B cell (primary cell): ENCODE measurements at regions not wholly inside any gene's neighbourhood (a gene's known extent, or its start where the extent isn't known, plus 50 kb on each side); places are given as distances from the start of the nearest gene placed in this dataset.

ENCODE experiments used
- ATAC-seq: fragments of 200-7000 bp; cut with Tn5 transposase; one replicate; pipeline ENCODE4 v1.10.0; 2021; ENCODE audit warnings: low read depth, mild to moderate bottlenecking, moderate number of reproducible peaks, moderate library complexity
- CTCF ChIA-PET: fragments of 350-600 bp; sonication (Branson Sonifier 250); formaldehyde crosslinking; loops from one replicate; lab custom pipeline; 2021; ENCODE audit warnings: antibody characterized with exemption, inconsistent platforms; lab: Charles Lee
- POLR2A ChIA-PET: fragments of 350-600 bp; sonication (Branson Sonifier 250); formaldehyde crosslinking; loops from one replicate; lab custom pipeline; 2021; ENCODE audit warnings: antibody characterized with exemption; lab: Charles Lee
- DNase-seq: peaks from one replicate; pipeline ENCODE4 v3.0.0; 2013
- H2AFZ ChIP-seq: 2 replicates; pipeline ENCODE4 v1.6.1; 2012; ENCODE audit warnings: mild to moderate bottlenecking, low read depth, low read length; ENCODE audit not compliant: insufficient read depth, poor library complexity, severe bottlenecking
- H3K27ac ChIP-seq, 2 donors: 1 replicate in 1 of 2; 2 replicates in 1 of 2; pipeline ENCODE4 v1.5.1; 2012 to 2013; ENCODE audit warnings: low read length in 2 of 2, mild to moderate bottlenecking in 2 of 2, moderate library complexity in 1 of 2
- H3K27me3 ChIP-seq, 4 experiments: fragments of 200-600 bp in 1 of 4; sonication (generic) in 1 of 4; replicated peaks in 1 of 4; 1 replicate in 2 of 4; 2 replicates in 2 of 4; pipeline versions ENCODE4 v1.6.1 to v1.7.0; 2013 to 2016; ENCODE audit warnings: low read length in 3 of 4, mild to moderate bottlenecking in 2 of 4, mixed read lengths in 1 of 4, moderate library complexity in 1 of 4; ENCODE audit not compliant: insufficient read depth in 4 of 4, control insufficient read depth in 3 of 4; ENCODE audit errors: control extremely low read depth in 1 of 4
- H3K36me3 ChIP-seq, 2 experiments: replicated peaks in 1 of 2; 1 replicate in 1 of 2; 2 replicates in 1 of 2; pipeline versions ENCODE4 v1.6.1 to v1.7.1; 2013; ENCODE audit warnings: low read length in 1 of 2; ENCODE audit not compliant: insufficient read depth in 2 of 2, control insufficient read depth in 1 of 2; ENCODE audit errors: control extremely low read depth in 1 of 2, extremely low read depth in 1 of 2
- H3K4me1 ChIP-seq, 2 donors: fragments of 200-600 bp in 1 of 2; sonication (generic) in 1 of 2; 1 replicate in 1 of 2; 2 replicates in 1 of 2; pipeline versions ENCODE4 v1.5.1 to v1.6.1; 2013 to 2017; ENCODE audit warnings: low read length in 2 of 2; ENCODE audit not compliant: control insufficient read depth in 2 of 2, insufficient read depth in 2 of 2
- H3K4me2 ChIP-seq: replicated peaks from 2 replicates; pipeline ENCODE3; 2012; ENCODE audit warnings: mild to moderate bottlenecking, low read depth, low read length; ENCODE audit not compliant: poor library complexity, severe bottlenecking
- H3K4me3 ChIP-seq, 5 experiments: fragments of 200-600 bp in 1 of 5; sonication (generic) in 1 of 5; 1 replicate in 3 of 5; 2 replicates in 2 of 5; pipeline versions ENCODE4 v1.5.1 to v1.7.0; 2011 to 2016; ENCODE audit warnings: low read length in 4 of 5, mild to moderate bottlenecking in 4 of 5, low read depth in 2 of 5, control low read depth in 1 of 5, moderate library complexity in 1 of 5; ENCODE audit not compliant: insufficient read depth in 1 of 5; ENCODE audit errors: control extremely low read depth in 1 of 5, extremely low read depth in 1 of 5
- H3K79me2 ChIP-seq: fragments of 200-600 bp; sonication (generic); one replicate; pipeline ENCODE4 v1.6.0; 2016; ENCODE audit warnings: low read length; ENCODE audit not compliant: control insufficient read depth, insufficient read depth
- H3K9ac ChIP-seq: fragments of 200-600 bp; sonication (generic); 2 replicates; pipeline ENCODE4 v1.6.1; 2017; ENCODE audit warnings: mild to moderate bottlenecking, low read length, moderate library complexity
- H3K9me3 ChIP-seq, 3 donors: one replicate each; pipeline versions ENCODE4 v1.6.1 to v1.7.1; 2013; ENCODE audit warnings: low read length in 2 of 3; ENCODE audit not compliant: control insufficient read depth in 2 of 3, insufficient read depth in 1 of 3; ENCODE audit errors: control extremely low read depth in 1 of 3
- H4K20me1 ChIP-seq: 2 replicates; pipeline ENCODE4 v1.6.0; 2012; ENCODE audit warnings: mild to moderate bottlenecking, low read length; ENCODE audit not compliant: insufficient read depth, control insufficient read depth, poor library complexity, severe bottlenecking
- H3K27ac Mint-ChIP-seq: one replicate; pipeline ENCODE4 v1.8.0; 2021; ENCODE audit warnings: mixed read lengths
- H3K27me3 Mint-ChIP-seq: one replicate; pipeline ENCODE4 v1.8.0; 2021; ENCODE audit warnings: mixed read lengths
- H3K4me1 Mint-ChIP-seq: one replicate; pipeline ENCODE4 v1.8.0; 2021; ENCODE audit warnings: mixed read lengths
- H3K4me3 Mint-ChIP-seq: one replicate; pipeline ENCODE4 v1.8.0; 2021; ENCODE audit warnings: mixed read lengths
- H3K9me3 Mint-ChIP-seq: one replicate; pipeline ENCODE4 v1.8.0; 2022; ENCODE audit warnings: mixed read lengths; ENCODE audit not compliant: insufficient read depth
- CTCF ChIP-seq: fragments of 200-600 bp; IDR thresholded peaks from one replicate; pipeline ENCODE4 v1.8.0; 2022; ENCODE audit warnings: antibody characterized with exemption, mild to moderate bottlenecking
- EZH2 ChIP-seq: IDR thresholded peaks from 2 replicates; pipeline ENCODE4 v1.6.1; 2012; ENCODE audit warnings: borderline replicate concordance, low read depth, mild to moderate bottlenecking, moderate library complexity, low read length; ENCODE audit not compliant: insufficient read depth, poor library complexity, severe bottlenecking
- WGBS: methylation state at CpG from one replicate; pipeline ENCODE4 v1.1.5; 2013; ENCODE audit warnings: missing lambda C conversion rate; ENCODE audit not compliant: insufficient coverage; 5-methylcytosine and 5-hydroxymethylcytosine counted together
- intact Hi-C: fragments of 100-400 bp; cut with micrococcal nuclease; formaldehyde crosslinking; loops from one replicate; pipeline ENCODE4 v1.10.0; 2022

DNA sequence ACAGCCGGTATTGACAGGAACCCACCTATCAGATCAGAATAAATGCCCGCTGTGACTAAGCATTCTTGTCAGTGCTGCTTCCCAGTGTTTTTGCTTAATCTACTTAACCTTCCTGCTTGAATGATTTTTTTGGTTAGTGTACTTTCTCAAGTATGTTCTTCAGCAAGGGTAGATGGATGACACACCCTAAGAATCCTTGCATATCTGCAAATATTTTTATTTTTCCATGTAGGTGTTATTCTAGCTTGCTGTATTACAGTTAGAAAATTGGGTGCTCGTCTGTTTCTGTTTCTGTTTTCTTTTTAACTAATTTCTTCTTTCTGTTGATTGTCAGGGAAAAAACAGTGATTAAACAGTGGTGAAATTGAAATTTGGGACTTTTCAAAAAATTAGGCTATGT lies 64.5 kb downstream of the SEC61B start:
- Mint-ChIP-seq H3K9me3 (no peaks in the 10 kb centered on the region), H3K27me3 (peaks cover 37% of the 10 kb centered on the region), H3K4me1 (no peaks in the 10 kb centered on the region), H3K4me3 (no peak overlapping the region), H3K27ac (no peak overlapping the region)
- DNase-seq (no peak), ATAC-seq (no peak)
- intact Hi-C loops = no loop called here
- TF ChIP-seq EZH2 = no peak
- TF ChIP-seq CTCF = no peak
- Histone ChIP-seq H3K27ac (no peak overlapping the region), H2AFZ (no peak overlapping the region), H3K9ac (no peak overlapping the region), H3K4me2 (no peak overlapping the region), H3K27me3 (peaks cover 0 to 2% (median under 1%) of the 10 kb centered on the region in 4 experiments), H3K4me3 (no peak overlapping the region), H3K4me1 (no peaks in the 10 kb centered on the region), H3K79me2 (no peaks in the 10 kb centered on the region), H4K20me1 (no peaks in the 10 kb centered on the region), H3K9me3 (no peaks in the 10 kb centered on the region), H3K36me3 (no peaks in the 10 kb centered on the region)
- CTCF ChIA-PET = no interaction called here
- no CpG with 5 or more reads among the region's 3 CpGs for WGBS
- POLR2A ChIA-PET = no interaction called here

DNA sequence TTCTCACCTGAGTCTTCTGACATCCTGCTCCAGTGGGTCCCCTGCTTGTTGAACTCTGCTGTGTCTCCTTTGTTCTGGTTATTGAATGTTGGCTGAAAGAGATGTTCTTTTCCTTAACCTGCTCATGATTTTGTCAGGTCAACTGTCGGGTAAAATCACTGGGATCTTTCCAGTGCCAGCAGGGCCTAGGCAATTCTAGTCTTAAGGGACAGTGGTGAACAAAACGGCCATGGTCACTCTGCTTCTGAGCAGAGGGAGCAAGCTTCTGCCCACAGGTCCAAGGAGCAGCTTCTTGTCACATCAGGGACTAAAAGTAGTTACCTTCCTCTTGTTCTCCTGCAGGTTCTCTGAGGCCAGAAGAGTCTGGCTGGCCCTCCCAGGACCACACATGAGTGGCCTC lies 65.6 kb downstream of the SEC61B start:
- TF ChIP-seq CTCF = no peak
- Histone ChIP-seq H3K4me2 (no peak overlapping the region), H3K4me1 (no peaks in the 10 kb centered on the region), H3K9me3 (no peaks in the 10 kb centered on the region), H2AFZ (no peak overlapping the region), H3K27me3 (peaks cover 0 to 3% (median 1%) of the 10 kb centered on the region in 4 experiments), H3K9ac (no peak overlapping the region), H4K20me1 (no peaks in the 10 kb centered on the region), H3K79me2 (no peaks in the 10 kb centered on the region), H3K4me3 (no peak overlapping the region), H3K27ac (no peak overlapping the region), H3K36me3 (no peaks in the 10 kb centered on the region)
- 100% methylated on average over 2 of the region's 2 CpGs for WGBS
- H3K4me3 Mint-ChIP-seq = no peak overlapping the region
- CTCF ChIA-PET = no interaction called here
- POLR2A ChIA-PET = no interaction called here
- ATAC-seq = no peak
- H3K4me1 Mint-ChIP-seq = no peaks in the 10 kb centered on the region
- H3K27ac Mint-ChIP-seq = no peak overlapping the region
- H3K27me3 Mint-ChIP-seq = peaks cover 38% of the 10 kb centered on the region
- H3K9me3 Mint-ChIP-seq = no peaks in the 10 kb centered on the region
- intact Hi-C loops = no loop called here
- DNase-seq = no peak
